ENCODE measurements at regions not wholly inside any gene's neighbourhood (a gene's known extent, or its start where the extent isn't known, plus 50 kb on each side); places are given as distances from the start of the nearest gene placed in this dataset.
A peak's percentile ranks its signal among the peaks of the same experiment; 100 is the strongest.
"Not testable (repeated sequence)": the region's sequence is repeated elsewhere in the genome, so short reads cannot be mapped to it uniquely, and the experiment has no call there.

GRCh38 chr6:158886346-158886977, 67.3 kb upstream of the EZR start:
- DNase-seq (ENCODE audit: low read depth), result not testable (repeated sequence)

DNA sequence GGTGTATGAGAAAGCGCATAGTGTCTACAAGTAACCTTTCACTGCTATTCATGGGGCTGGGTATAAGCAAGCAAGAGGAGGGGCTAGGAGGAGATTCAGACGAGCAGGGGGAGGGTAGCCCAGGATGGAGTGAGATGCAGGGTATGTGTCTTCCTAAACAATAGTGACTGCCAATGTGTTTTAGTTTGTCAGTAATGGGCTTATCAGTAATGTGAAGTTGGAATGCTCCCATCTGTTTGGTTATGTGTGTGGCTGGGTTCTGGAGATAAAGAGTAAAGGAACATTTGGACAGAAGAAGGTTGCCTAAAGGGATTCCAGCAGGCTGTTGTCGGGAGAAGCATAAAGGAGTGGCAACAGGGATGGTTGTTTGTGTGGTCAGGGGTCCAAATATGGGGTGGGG, 62.7 kb upstream of the EZR start:
- not testable (repeated sequence) for DNase-seq (ENCODE audit: low read depth)

- not testable (repeated sequence) for DNase-seq (ENCODE audit: low read depth)
These were observed 62.1 kb upstream of the EZR start for GRCh38 chr6:158881276-158881675.

DNA sequence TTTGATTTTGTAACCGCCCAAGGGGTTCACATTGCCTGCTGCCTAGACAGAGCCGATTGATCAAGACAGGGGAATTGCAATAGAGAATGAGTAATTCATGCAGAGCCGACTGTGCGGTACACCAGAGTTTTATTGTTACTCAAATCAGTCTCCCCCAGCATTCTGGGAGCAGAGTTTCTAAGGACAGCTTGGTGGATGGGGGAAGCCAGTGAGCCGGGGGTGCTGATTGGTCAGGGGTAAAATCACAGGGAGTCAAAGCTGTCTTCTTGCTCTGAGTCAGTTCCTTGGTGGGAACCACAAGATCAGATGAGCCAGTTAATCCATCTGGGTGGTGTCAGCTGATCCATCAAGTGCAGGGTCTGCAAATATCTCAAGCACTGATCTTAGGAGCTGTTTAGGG, 60.0 kb upstream of the EZR start:
- DNase-seq (ENCODE audit: low read depth), result peak; percentile 66

- no peak for DNase-seq (ENCODE audit: low read depth)
These were observed 58.5 kb upstream of the EZR start for GRCh38 chr6:158877716-158878115.

- DNase-seq (ENCODE audit: low read depth), result no peak
These were observed 57.7 kb upstream of the EZR start for GRCh38 chr6:158876886-158877285.

- no peak for DNase-seq (ENCODE audit: low read depth)
These were observed 51.4 kb upstream of the EZR start for GRCh38 chr6:158870649-158870957.

DNA sequence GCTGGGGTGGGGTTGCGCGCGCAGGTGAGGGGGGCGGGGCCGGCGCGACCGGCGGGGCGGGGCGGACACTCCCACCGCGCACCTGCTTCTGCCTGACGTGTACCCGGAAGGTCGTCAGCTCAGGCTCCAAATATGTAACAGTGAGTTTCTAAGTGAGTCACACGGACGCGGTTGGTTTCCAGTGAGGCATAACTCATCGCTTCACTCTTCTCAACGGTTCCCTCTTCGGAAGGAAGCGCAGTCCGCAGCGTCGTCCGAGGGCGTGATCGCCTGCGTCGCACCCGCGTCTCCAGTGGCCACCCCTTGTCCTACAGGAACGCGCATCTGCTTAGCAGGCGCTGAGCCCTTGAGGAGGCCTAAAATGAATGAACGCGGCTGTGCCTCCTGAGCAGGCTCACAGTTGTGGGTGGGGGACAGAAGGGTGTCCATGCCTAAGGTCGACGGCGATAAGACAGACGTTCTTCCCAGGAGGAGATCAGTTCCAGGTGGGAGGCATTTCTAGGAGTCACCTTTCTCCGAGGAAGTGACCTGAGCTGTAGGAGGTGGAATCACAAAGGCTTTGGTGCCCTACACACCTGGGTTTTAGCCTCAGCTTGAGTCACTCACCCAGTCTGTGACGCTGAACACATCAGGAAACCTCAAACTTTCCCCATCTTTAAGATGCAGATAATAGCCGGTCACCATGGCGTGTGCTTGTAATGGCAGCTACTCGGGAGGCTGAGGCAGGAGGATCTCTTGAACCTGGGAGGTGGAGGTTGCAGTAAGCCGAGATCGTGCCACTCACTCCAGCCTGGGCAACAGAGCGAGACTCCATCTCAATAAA, 50.9 kb upstream of the EZR start:
- DNase-seq (ENCODE audit: low read depth), result peak; percentile 96

GRCh38 chr6:158868890-158869825, 50.0 kb upstream of the EZR start:
- no peak for DNase-seq (ENCODE audit: low read depth)
